ENCODE measurements at regions not wholly inside any gene's neighbourhood (a gene's known extent, or its start where the extent isn't known, plus 50 kb on each side); places are given as distances from the start of the nearest gene placed in this dataset.

- DNase-seq = no peak
- intact Hi-C loops (cut with micrococcal nuclease) = no loop called here
- Histone ChIP-seq H3K4me1 (no peaks in the 10 kb centered on the region), H3K36me3 (peaks cover 1% of the 10 kb centered on the region), H3K27me3 (ENCODE audit: low read depth) (no peaks in the 10 kb centered on the region), H3K4me3 (no peak overlapping the region), H3K27ac (replicated peaks) (no peak overlapping the region), H3K9me3 (replicated peaks) (no peaks in the 10 kb centered on the region)
- TF ChIP-seq CTCF (IDR thresholded peaks at IDR 0.05; ENCODE audit: borderline replicate concordance) = no peak
Observed at GRCh38 chr19:34852669-34853068, 74.0 kb upstream of the ZNF30 start.

- Histone ChIP-seq H3K9me3 (replicated peaks) (no peaks in the 10 kb centered on the region), H3K4me1 (no peaks in the 10 kb centered on the region), H3K27ac (replicated peaks) (no peak overlapping the region), H3K4me3 (no peak overlapping the region), H3K36me3 (no peaks in the 10 kb centered on the region), H3K27me3 (ENCODE audit: low read depth) (no peaks in the 10 kb centered on the region)
- no peak for DNase-seq
- no peak for TF ChIP-seq CTCF (IDR thresholded peaks at IDR 0.05; ENCODE audit: borderline replicate concordance)
- intact Hi-C loops (cut with micrococcal nuclease) = no loop called here
Observed at GRCh38 chr19:34851277-34851804, 75.4 kb upstream of the ZNF30 start.

- DNase-seq = no peak
- Histone ChIP-seq H3K27ac (replicated peaks) (no peak overlapping the region), H3K9me3 (replicated peaks) (no peaks in the 10 kb centered on the region), H3K4me3 (no peak overlapping the region), H3K36me3 (no peaks in the 10 kb centered on the region), H3K27me3 (ENCODE audit: low read depth) (no peaks in the 10 kb centered on the region), H3K4me1 (no peaks in the 10 kb centered on the region)
- TF ChIP-seq CTCF (IDR thresholded peaks at IDR 0.05; ENCODE audit: borderline replicate concordance) = no peak
- intact Hi-C loops (cut with micrococcal nuclease) = no loop called here
Observed at GRCh38 chr19:34847393-34847792, 74.4 kb upstream of the ZNF599 start.

- no peak overlapping the region for H3K27ac ChIP-seq (replicated peaks)
- H3K36me3 ChIP-seq = no peaks in the 10 kb centered on the region
- no peak overlapping the region for H3K4me3 ChIP-seq
- no peak for TF ChIP-seq CTCF (IDR thresholded peaks at IDR 0.05; ENCODE audit: borderline replicate concordance)
- no peak for DNase-seq
- intact Hi-C loops (cut with micrococcal nuclease) = no loop called here
- H3K9me3 ChIP-seq (replicated peaks) = no peaks in the 10 kb centered on the region
- H3K4me1 ChIP-seq = no peaks in the 10 kb centered on the region
- H3K27me3 ChIP-seq (ENCODE audit: low read depth) = no peaks in the 10 kb centered on the region
Observed at GRCh38 chr19:34844277-34844676, 71.3 kb upstream of the ZNF599 start.

GRCh38 chr19:34841780-34842179, 68.8 kb upstream of the ZNF599 start:
- Histone ChIP-seq H3K4me1 (peaks cover 25% of the 10 kb centered on the region), H3K4me3 (no peak overlapping the region), H3K27me3 (ENCODE audit: low read depth) (no peaks in the 10 kb centered on the region), H3K27ac (replicated peaks) (no peak overlapping the region), H3K9me3 (replicated peaks) (no peaks in the 10 kb centered on the region), H3K36me3 (no peaks in the 10 kb centered on the region)
- intact Hi-C loops (cut with micrococcal nuclease) = no loop called here
- no peak for TF ChIP-seq CTCF (IDR thresholded peaks at IDR 0.05; ENCODE audit: borderline replicate concordance)
- DNase-seq = no peak
